HG02763 (cell line): ENCODE measurements at regions not wholly inside any gene's neighbourhood (a gene's known extent, or its start where the extent isn't known, plus 50 kb on each side); places are given as distances from the start of the nearest gene placed in this dataset.
"Not testable (repeated sequence)": the region's sequence is repeated elsewhere in the genome, so short reads cannot be mapped to it uniquely, and the experiment has no call there.

Experiments
- ATAC-seq: cut with Tn5 transposase; IDR thresholded peaks from one replicate; pipeline ENCODE4 v1.9.1; 2021; ENCODE audit warnings: mild to moderate bottlenecking, moderate library complexity; ENCODE audit not compliant: unreplicated experiment

DNA sequence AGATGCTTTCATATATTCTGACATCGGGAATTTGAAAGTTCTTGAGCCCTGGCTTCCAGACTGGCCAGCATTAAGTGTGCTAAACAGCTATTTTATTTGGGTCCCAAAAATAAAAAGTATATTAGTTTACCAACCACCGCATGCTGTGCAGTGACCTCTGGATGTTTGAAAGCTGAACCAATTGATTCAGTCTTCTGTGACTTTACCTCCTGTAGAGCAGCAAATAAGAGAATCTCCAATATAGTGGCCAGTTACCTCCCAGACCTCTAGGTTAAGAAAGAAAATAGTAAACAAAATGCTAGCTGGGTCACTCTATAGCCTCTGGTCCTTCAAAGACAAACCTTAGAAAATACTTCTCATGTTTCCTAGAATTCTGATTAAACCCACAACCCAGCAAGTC is 424.6 kb upstream of the NFE2L3 start:
- no peak for ATAC-seq

DNA sequence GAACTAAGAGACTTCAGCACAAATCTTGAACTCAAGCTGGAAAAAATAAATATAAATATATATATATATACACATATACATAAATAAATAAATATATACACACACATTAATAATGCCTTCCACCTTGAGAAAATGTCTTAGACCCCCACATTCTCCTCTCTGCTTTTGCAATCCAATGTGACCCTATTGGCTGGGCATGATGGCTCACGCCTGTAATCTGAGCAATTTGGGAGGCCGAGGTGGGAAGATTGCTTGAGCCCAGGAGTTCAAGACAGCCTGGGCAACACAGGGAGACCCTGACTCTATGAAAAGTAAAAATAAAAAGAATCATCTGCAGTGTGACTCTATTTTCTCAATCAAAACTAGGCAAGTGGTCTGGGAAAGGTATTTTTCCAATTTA is 424.1 kb upstream of the NFE2L3 start:
- no peak for ATAC-seq

DNA sequence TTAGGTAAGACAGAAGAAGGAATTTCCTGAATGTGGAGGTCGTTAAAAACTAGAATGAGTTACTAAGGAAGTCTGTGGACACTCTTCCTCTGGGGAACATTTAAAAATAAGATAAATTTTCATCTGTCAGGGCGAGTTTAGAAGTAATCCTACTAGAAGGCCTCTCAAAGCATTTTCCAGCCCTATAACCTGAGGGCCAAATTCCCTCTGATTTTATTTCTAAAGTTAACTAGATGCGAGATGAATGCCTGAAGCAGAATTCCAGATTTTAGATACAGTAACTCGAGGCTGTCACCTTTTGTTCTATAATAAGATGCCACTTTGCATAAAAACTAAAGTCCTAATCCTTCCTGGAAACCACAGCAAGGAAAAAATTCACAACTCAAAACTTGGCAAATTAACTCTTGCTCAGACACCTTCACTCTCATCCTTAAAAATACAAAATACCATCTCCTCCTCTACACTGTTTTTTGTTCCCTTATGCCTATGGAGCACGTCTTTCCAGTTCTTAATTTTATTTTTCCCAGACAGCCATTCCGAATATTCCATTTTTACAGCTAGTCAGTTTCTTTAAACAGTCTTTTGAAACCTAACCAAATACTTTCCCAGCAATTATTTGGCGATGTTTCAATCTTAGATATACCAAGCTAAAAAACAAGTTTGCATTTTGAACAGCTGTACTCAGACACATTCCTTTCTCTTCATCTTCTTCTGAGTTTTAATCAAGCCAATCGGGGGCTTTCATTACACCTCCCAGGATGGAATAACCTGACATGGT is 420.7 kb upstream of the NFE2L3 start:
- ATAC-seq, result no peak

DNA sequence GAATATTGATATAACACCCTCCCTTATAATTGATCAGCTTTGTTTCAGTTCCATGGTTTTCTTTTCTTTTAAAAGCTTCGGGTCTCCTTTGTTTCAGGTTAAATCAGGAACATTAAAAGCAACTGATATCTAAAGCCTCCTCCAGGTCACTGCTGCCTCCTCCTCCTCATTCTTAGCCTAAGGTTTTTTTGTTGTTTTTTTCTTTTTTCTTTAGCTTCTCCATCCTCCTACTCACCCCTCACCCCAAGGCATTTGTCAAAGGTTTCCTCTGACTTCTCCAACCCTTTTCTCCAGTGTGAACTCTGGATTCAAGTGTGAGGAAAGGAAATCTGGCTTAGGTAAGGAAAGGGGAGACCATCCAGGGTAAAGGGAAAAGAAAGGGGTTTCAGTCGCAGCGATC is 420.2 kb upstream of the NFE2L3 start:
- ATAC-seq, result no peak

- ATAC-seq, result no peak
Measured at GRCh38 chr7:25732766-25733217, 419.2 kb upstream of the NFE2L3 start.

DNA sequence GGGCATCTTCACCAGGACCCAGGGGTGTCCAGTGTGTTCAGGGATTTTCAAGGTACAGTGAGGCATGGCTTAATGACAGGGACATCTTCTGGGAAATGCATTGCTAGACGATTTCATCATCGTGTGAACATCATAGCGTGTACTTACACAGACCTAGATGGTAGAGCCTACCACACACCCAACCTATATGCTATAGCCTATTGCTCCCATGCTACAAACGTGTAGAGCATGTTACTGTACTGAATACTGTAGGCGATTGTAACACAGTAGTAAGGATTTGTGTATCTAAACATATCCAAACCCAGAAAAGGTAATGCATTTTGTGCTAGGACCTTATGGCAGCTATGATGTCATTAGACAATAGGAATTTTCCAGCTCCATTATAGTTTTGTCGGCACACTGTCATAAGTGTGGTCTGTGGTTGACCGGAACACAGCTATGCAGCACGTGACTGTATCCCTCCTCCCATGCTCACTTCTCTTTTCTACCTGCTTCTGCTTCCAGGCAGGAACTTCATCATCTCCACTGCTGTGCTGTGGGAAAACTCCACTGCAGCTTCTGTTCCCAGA is 416.2 kb upstream of the NFE2L3 start:
- ATAC-seq, result no peak

DNA sequence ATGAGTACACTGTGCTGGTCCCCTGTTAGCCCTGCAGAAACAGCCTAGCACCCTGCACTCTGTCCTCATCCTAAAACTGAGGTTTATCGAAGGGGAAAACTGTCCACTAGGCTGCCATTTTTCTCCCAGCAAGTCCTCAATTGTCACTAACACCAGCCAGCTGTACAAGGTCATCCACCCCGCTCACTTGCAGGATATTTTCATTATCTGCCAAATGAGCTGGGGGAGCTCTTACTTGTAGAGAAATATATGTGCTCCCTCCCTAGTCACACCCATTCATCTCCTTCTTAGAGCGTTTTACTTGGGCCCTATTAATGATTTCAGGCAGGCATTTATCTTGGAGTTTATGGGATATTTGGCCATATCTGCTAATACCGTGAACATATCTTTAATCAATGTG is 413.5 kb upstream of the NFE2L3 start:
- ATAC-seq, result no peak

DNA sequence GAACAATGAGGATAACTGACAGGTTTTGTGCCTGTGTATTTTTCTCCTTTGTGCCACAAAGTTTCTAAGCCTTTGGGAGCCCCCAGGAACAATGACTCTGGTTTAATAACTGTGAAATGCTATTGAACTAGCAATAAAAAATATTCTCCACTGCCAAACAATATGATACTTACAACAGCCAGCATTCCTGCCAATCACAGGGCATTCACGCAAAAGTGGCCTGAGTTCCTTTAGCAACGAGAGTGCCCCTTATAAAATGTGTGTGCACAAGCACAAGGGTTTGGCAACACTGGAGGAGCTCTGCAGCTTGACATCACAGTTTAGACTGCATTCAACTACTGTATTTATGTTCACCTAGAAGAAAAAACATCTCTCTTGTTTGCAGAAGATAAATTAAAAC is 412.9 kb upstream of the NFE2L3 start:
- no peak for ATAC-seq

- no peak for ATAC-seq
Measured at GRCh38 chr7:25742316-25742715, 409.7 kb upstream of the NFE2L3 start.

DNA sequence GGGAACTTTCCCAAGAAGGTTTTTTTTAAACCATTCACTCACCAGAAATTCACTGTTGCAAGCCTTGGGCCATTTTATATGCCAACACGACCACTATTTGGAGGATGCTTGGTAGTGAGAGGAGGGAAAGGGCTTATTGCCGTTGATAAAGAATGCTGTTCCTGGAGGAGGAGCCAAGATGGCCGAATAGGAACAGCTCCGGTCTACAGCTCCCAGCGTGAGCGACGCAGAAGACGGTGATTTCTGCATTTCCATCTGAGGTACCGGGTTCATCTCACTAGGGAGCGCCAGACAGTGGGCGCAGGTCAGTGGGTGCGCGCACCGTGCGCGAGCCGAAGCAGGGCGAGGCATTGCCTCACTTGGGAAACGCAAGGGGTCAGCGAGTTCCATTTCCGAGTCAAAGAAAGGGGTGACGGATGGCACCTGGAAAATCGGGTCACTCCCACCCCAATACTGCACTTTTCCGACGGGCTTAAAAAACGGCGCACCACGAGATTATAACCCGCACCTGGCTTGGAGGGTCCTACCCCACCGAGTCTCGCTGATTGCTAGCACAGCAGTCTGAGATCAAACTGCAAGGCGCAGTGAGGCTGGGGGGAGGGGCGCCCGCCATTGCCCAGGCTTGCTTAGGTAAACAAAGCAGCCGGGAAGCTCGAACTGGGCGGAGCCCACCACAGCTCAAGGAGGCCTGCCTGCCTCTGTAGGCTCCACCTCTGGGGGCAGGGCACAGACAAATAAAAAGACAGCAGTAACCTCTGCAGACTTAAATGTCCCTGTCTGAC is 408.1 kb upstream of the NFE2L3 start:
- ATAC-seq, result not testable (repeated sequence)

DNA sequence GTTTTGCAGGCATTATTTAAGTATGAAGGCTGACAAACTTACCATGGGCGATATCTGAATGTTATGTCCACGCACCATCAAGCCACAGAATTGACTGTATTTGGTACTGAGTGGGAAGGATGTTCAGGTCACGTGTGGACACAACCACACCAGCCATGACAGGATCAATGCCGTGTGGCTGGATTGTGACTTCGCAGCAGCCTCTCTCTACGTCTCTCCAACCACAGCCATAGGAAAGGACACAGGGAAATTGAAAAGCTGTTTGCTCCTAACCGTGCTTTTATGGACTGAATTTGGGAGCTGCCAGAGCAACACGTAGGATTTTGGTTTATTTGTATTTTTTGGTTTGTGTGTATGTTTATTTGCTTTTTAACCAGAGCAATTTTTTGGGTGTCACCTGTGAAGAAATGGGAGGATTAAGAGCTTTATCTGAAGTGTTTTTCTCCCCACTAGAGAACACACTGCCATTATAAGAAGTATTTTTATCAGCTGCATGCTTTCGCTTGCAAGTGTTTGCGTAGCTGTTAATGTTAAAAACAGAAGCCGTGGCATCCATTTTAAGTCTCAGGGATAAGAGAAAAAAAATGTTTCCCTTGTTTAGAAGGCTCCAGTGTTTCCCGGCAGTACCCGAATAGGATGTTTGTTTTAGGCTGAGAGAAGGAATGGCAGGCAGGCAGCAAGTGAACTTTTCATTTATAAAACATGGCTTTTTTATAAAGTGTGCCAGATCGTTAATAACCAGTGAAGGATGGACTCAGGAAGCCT is 401.1 kb upstream of the NFE2L3 start:
- no peak for ATAC-seq

GRCh38 chr7:25752154-25752553 is 399.8 kb upstream of the NFE2L3 start:
- ATAC-seq, result no peak

GRCh38 chr7:25752967-25753791 is 398.8 kb upstream of the NFE2L3 start:
- no peak for ATAC-seq

DNA sequence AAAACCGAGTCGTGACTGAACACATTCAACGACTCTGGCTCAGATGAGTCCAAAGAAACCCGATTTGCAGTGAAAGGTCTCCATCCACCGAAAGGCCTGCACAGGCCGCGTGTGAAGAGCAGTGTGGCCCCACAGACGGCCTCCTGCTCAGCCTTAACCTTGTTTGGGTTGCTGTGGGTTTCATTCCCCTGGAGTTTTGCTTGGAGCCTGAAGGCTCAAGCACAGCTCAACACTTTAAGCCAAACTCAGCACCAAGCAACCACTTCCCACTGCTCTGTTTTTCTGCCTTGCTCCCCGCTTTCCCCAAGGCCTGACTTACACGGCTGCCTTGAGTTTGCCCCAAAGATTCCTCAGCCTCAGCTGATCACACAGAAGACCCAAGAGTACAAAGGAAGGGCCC is 398.2 kb upstream of the NFE2L3 start:
- ATAC-seq, result no peak

- no peak for ATAC-seq
Measured at GRCh38 chr7:25754333-25754732, 397.7 kb upstream of the NFE2L3 start.

GRCh38 chr7:25754751-25755150 is 397.2 kb upstream of the NFE2L3 start:
- ATAC-seq, result no peak

DNA sequence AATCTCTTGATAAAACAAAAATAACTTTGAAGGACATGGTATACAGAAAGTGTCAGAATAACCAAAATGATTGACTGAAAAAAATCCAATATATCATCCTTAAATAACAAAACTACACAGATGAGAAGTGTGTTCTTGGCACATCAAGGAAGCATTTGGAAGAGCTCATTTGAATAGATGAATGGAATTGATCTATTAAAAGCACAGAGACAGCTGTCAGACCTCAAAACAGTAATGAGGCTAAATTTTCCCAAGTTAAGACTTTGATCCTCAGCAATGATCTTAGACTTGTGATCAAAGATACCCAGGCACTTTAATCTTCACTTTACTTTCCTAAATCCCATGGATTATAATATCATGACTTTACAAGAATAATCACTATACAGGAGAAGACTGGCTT is 395.4 kb upstream of the NFE2L3 start:
- ATAC-seq, result no peak

- ATAC-seq, result no peak
Measured at GRCh38 chr7:25758559-25758958, 393.4 kb upstream of the NFE2L3 start.

DNA sequence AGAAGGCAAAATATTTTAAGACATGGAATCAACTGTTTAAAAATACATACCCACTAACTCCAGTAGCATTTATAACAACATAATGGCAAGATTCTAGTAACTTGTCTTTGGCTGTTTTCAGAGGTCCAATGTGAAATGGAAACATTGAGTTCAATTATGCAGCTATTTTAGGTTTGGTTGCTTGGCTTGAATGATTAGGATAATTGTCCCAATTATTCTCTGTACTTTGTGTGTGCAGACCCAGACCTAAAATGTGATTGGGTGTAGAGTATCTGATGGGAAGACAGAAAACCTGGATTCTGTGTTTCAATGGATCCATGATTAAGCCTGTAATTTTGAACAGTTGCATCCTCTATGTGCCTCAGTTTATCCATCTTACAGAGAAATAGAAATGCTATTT is 392.7 kb upstream of the NFE2L3 start:
- ATAC-seq, result no peak

DNA sequence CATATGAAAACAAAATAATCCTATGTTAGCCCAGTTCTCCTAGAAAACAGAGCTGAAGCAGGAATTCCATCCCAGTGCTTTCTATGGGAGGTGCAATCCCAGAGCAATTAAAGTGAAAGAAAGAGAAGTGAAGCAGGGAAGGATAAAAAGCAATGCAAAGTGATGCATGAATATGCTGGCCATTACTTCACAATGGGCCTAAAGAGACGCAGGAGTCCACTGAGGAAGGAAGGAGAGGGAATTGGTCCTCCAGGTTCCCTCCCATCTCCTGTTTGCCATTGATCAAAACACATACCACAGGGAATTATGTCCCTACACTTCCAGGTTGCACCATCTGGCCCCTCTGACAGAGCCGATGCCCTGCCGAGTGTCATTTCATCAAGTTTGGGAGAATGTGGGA is 392.2 kb upstream of the NFE2L3 start:
- no peak for ATAC-seq
